GM21423 (cell line): ENCODE measurements at regions not wholly inside any gene's neighbourhood (a gene's known extent, or its start where the extent isn't known, plus 50 kb on each side); places are given as distances from the start of the nearest gene placed in this dataset.
"Not testable (repeated sequence)": the region's sequence is repeated elsewhere in the genome, so short reads cannot be mapped to it uniquely, and the experiment has no call there.

Experiments
- ATAC-seq: cut with Tn5 transposase; IDR thresholded peaks from one replicate; pipeline ENCODE4 v1.9.1; 2021; ENCODE audit warnings: mild to moderate bottlenecking, moderate library complexity; ENCODE audit not compliant: unreplicated experiment

DNA sequence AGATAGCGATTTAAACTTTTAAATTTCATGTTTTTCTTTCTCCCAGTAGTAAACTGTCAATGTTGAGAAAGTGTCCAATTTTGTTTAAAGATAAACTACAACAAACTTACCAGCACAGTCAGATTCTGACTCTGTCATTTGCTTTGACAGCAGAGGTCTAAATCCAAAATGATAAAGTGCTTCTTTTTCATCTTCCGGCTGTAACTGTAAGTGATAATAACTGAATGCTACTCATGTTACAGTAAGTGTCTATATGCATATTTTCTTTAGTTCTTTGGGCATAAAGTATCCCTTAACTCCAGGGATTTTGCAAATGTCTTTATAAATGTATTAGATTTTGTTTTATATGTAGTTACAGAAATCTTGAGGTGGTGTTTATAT lies 610.4 kb downstream of the RFPL4B start:
- ATAC-seq, result no peak

DNA sequence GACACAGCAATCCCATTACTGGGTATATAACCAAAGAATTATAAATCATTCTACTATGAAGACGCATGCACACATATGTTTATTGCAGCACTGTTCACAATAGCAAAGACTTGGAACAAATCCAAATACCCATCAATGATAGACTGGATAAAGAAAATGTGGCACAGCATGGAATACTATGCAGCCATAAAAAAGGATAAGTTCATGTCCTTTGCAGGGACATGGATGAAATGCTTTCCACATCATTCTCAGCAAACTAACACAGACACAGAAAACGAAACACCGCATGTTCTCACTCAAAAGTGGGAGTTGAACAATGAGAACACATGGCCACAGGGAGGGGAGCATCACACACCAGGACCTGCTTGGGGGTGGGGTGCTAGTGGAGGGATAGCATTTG lies 613.0 kb downstream of the RFPL4B start:
- not testable (repeated sequence) for ATAC-seq

DNA sequence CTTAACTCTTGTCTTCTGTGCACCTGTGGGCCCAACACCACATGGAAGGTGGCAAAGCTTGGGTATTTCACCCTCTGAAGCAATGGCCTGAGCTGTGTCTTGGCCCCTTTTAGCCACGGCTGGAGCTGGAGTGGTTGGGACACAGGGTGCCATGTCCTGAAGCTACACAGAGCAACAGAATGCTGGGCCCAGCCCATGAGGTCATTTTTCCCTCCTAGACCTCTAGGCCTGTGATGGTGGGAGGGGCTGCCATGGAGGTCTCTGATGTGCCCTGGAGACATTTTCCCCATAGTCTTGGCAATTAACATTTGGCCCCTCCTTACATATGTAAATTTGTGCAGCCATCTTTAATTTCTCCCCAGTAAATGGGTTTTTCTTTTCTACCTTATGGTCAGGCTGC lies 620.8 kb downstream of the RFPL4B start:
- no peak for ATAC-seq

DNA sequence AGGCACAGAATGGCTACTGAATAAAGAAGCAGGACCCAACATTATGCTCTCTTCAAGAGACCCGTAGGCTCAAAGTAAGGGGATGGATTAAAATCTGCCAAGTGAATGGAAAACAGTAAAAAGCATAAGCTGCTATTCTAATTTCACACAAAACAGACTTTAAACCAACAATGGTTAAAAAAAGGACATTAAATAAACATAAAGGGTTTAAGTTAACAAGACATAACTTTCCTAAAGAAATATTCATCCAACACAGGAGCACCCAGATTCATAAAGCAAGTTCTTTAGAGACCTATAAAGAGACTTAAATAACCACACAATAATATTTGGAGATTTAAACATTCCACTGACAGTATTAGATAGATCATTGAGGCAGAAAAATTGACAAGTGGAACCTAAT lies 624.5 kb downstream of the RFPL4B start:
- ATAC-seq, result no peak

DNA sequence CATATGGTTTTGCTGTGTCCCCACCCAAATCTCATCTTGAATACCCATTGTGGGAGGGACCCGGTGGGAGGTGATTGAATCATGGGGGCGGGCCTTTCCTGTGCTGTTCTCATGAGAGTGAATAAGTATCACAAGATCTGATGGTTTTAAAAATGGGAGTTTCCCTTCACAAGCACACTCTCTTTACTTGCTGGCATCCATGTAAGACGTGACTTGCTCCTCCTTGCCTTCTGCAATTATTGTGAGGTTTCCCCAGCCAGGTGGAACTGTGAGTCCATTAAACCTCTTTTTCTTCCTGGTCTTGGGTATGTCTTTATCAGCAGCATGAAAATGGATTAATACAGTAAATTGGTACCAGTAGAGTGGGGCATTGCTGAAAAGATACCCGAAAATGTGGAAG lies 627.8 kb downstream of the RFPL4B start:
- ATAC-seq, result not testable (repeated sequence)

DNA sequence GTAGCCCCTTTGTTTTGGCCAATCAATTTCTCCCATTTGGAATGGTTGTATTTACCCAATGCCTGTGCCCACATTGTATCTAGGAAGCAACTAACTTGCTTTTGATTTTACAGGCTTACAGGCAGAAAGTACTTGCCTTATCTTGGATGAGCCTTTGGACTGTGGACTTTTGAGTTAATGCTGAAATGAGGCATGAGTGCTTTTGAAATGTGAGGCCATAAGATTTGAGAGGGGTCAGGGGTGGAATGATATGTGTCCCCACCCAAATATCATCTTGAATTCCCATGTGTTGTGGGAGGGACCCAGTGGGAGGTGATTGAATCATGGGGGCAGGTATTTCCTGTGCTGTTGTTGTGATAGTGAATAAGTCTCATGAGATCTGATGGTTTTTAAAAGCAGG lies 629.4 kb downstream of the RFPL4B start:
- not testable (repeated sequence) for ATAC-seq

DNA sequence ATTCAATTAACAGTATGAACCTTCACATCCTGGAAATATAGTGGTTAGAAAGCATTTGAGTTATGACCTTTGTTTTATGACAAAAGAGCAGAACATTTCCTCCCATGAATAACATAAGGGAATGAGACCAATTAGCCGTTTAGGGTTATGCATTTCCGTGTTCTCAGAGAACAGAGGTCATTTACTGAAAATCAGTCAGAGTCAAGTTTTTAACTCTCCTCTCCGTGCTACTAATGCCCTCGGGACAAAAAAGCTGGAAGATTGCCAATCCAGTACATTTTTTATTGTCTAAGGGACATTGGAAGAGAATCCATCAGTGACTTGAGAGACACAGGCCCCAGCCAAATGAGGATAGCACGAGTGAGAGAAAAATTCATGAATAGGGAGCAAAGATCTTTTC lies 632.7 kb downstream of the RFPL4B start:
- ATAC-seq, result no peak

DNA sequence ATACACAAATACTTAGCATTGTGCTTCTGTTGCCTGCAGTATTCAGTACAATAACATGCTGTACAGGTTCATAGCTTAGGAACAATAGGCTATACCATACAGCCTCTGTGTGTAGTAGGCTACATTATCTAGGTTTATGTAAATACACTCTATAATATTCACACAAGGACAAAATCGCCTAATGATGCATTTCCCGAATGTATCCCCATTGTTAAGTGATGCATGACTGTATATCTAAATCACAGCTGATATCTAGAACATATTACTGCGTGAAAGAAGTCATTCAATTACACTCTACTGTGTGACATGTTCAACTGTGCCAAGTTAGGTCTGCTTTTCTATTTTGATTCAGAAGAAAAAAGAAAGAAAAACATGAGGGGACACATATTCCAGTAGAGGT lies 633.5 kb downstream of the RFPL4B start:
- ATAC-seq, result no peak

DNA sequence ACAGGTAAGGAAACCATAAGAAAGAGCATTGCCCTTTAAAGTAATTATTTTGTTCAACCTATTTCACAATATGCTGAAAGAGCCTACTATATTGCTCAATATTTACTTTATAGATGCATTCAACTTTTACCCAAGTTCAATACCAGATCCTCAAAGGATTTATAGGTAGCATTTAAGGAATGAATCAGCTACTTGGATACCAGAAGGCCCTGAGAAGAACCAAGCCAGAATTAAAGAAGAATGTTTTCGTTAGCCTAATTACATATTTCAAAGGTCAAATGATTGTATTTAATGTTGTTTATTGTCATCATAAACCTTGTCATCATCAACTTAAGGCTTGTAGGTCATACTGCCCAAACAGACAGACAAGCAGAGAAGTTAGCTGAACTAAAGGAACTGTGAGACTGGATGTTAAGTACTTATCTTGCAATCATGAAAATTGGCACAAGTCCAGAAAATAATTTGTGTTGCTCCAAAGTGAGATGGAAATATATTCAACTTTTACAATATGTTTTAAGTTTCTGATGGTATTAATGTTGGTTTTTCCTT lies 636.7 kb downstream of the RFPL4B start:
- ATAC-seq, result no peak

DNA sequence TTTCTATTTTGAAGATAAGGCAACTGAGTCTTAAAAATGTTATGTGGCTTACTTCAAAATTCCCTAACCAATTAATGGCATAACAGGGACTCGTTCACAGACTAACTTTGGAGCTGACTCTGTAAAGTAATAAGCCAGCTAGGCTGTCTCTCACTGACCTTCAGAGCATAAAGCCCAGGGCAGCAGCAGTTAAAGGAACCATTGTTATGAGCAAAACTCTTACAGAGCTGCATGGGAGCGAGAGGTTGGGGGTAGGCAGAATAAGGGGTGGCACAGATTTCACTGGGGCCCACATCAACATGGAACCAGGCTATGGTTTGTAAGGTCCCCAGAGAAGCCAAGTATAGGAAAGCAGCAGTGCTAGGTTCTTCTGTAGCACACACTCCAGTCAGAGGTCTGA lies 637.8 kb downstream of the RFPL4B start:
- ATAC-seq, result no peak

DNA sequence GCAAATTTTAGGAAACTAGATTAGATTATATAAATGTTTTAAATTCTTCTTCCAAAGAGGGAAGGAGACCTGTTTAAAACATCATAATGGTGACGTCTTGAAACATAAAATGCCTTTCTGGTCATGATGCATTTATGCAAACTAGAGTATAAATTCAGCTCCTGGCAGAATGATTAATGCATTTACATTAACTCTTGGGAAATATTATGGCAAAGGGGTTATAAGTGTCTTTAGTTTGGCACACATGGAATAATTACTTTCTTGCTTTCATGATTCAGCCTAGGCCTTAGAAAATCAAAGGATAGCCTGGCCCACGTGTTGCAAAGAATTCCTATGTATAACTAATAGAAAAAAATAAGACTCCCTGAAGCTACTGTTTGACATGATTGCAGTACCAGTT lies 639.2 kb downstream of the RFPL4B start:
- ATAC-seq, result no peak

DNA sequence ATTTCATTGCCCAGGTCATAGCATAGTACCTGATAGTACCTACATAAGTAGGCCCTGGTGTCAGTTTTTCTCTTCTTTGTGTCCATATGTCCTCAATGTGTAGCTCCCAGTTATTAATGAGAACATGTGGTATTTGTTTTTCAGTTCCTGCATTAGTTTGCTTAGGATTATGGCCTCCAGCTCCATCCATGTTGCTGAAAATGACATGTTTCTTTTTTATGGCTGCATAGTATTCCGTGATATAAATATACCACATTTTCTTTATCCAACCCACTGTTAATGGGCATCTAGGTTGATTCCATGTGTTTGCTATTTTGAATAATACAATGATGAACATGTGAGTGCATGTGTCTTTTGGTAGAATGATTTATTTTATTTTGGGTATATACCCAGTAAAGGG lies 641.6 kb downstream of the RFPL4B start:
- no peak for ATAC-seq

DNA sequence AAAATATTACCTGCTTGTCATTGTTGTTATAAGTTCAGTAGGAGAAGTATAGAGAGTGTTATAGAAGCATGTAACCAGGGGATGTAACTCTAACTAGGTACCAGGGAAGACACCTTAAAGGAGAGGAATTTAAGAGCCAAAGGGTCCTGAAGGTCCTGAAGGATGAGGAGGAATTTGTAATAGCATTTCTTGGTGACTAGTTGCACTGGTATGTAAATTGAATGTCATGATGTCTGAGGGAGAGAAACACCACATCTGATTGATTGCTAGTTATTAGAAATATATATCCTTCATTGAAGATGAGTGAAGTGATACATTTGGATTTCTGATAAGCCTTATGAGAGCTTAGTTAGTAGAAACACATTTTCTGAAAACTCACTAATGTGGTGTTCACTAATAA lies 643.8 kb downstream of the RFPL4B start:
- no peak for ATAC-seq

DNA sequence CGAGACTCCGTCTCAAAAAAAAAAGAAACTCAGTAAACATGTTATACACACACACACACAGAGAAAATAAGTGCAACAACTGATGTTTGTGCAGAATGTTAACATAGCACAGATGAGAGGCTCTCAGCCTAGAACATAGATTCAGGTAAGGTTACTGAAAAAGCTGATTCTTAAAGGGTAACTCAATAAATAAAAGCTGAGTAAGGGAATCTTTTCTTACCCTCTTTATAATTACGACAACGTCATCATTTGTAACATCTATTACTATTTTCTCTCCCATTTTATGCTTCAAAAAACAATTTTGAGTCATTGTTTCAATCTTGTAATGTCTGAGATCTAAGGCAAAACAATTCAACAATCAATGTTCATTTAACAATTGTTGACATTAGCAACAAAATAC lies 644.8 kb downstream of the RFPL4B start:
- no peak for ATAC-seq

DNA sequence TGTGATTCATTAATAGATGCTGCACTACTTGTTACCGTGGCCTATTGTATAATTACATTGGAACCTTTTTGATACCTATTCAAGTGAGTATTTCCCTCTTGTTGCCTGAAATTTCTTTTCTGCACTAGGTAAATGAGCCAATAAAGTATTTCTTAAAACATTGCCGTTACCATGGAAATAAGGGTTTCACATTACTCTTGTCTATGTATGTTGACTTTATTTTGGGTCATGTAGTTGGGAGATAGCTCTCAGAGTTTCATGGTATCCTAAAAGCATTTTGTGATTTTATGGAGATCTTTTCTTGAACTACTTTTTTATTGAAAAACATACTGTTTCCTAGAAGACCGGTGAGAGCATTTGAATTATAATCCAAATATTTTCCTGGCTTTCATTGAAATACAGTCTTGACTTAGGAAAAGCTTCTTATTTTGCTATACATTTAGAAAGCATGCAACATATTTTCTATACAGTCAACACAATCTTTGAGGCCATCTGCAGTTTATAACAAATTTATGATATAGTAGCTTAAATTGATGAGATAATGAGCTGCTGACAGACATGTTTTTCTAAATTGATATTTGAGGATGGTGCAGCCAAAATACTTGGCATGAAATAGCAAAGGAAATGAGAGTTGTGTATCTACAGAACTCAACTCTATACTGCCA lies 650.4 kb downstream of the RFPL4B start:
- no peak for ATAC-seq

DNA sequence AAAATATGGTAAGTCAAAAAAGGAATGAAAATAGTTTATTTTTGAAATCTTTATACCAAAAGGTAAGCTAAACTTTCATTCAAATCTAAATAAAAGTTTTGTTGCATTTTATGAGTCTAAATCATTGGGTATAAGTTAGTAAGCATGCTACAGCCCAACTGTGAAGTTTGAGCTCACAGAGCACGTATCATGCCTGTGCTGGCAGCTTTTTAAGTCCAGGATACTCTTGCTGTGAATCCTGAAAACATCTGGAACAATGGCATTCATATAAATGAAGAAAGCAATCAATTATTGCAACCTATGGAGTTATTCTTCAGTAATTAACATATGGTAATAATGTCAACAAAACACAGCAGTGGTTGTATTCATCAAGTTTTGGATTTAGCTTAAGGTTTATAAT lies 656.9 kb downstream of the RFPL4B start:
- no peak for ATAC-seq

DNA sequence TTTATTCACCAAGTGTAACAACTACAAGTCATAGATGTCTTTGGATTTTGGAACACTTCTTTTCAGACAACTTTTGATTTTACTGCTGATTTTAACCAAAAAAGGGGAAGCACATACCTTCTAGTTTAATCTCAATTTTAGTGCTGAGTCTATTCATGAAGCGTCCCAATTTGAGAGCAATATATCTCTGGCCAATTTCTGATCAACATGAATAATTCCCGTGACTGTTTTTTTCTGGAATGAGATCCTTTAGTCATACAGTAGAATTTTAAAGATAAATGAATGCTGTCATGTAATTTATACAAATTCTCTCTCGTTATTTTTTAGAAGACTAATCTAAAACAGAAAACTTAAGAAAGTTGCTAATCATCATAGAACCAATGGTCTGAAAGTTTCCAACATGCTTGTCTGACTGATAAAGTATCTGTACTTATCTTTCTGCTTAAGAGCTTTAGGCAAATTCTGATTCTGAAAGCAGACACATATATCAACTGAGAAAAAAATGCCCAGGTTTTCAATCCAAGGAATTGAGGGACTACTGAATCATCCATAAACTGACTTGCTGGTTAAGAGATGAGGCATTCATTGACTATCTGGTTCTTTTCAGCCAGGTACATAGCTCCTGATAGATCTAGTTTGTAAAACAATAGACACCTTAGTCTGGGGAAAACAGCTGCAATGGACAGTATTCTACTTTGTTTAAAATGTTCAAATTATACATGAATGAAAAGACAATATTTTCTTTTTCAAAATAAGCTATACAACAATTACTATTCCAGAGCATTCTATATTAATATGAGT lies 657.5 kb downstream of the RFPL4B start:
- ATAC-seq, result no peak

DNA sequence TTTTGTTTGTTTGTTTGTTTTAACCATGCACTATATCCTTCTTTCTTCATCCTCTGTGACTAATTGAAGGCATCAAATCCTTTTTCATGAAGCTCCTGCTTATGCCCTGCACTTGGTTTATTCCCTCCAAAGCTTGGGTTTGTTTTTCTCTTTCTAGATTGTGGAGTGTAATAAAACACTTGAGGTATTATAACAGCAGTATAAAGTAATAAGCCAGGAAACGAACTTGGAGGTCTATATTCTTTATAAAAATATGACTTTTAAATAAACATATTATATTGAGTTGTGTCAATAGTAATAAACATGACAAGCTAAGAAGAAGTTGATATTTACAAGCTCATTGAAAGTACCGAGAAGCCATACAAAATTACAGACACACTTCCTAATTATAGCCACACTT lies 659.4 kb downstream of the RFPL4B start:
- ATAC-seq, result no peak

DNA sequence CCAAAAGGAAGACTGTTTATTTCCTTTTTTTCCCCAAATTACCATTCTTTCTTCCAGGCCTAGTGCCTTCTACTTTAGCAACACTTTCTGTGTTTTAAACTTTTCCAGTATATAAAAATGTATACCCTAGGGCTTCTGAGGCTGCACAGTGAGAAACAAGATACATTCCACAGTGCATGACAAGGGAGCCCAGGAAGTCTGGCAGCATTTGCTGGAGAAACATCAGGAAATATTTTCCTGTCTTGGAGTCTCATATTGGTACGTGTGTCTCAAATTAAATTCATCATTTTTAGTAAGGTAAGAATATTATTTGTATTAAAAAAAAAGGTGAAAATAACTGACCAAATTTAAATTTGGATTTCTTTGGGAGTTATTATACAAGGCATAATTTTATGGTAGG lies 662.6 kb downstream of the RFPL4B start:
- no peak for ATAC-seq

DNA sequence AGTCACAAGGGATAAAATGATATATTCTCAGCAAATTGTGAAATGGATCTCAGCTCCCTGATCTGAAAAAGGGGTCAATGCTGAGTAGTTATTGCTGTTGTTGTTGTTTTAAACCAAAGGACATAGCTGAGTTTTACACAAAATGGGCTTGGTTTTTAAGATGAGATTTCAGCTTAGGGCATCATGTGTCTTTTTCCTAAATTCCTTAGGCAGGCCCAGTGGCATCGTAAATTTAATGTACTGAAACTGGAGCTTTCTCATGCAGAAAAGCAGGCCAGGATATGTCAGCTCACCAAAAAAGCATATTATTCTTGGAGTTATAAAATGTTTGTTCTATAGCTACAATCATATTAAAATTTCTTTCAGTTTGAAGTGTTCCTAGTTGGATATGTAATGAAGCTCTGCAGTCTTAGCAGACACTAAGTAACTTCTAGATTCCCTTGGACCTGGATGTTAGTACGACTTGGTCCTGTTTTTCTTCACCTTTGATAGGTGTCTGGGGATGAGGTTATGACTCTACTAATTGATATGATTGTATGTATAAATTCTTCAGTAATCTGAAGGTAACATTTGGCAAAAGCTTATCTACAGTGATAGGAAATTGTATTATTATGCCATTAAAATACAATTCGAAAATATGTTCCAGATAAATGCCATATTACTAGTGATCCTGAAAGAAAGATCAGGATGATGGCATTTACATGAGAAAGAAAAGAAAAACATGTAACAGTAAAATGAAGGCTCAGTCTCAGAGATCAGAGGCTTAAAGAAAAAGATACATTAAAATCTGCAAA lies 663.3 kb downstream of the RFPL4B start:
- no peak for ATAC-seq

DNA sequence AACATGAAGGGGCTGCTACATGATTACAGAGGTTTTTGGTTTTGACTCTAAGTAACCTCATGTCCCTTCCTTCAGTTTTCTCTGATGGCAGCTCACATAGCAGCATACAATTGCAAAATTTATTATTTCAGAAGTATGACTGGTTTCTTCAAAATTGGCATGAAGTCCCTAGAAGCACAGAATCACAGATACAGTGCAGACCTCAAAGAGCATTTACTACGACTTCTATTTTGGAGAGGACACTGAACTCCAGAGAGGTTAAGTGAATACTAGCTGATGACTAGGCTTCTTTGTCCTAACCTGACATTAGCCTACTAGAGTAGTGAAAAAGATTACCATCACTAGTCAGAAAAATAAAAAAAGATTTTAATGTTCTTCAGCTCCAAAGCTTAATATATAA lies 664.3 kb downstream of the RFPL4B start:
- ATAC-seq, result no peak

DNA sequence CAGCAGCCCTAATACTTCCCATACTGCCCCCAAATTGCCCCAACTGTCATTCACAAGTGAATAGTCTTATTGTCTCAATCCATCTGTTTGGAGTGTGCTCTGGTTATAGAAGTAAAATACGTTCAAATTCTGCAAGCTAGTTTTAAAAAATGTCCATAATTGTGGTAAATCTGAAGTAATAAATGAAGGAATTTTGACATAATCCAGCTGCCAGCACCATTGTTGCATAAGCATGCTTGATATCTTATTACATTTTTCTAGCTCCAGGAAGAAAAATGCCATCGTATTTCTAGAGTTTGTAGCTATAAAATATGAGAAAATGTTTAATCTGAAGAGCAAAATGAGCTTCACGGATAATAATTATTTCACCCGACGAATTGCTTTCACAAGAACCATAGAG lies 664.7 kb downstream of the RFPL4B start:
- ATAC-seq, result no peak
